SHP77 treated with DMSO at 0.1 percent for 48 hours (cell line): ENCODE measurements at regions not wholly inside any gene's neighbourhood (a gene's known extent, or its start where the extent isn't known, plus 50 kb on each side); places are given as distances from the start of the nearest gene placed in this dataset.

Experiments used
- DNase-seq: peaks from one replicate; lab custom pipeline; 2025; lab: John Stamatoyannopoulos, UW

GRCh38 chr9:107431461-107431860 lies 58.1 kb downstream of the KLF4 start:
- DNase-seq: no peak

- DNase-seq: no peak
Measured at GRCh38 chr9:107430071-107430470, 59.5 kb downstream of the KLF4 start.

- DNase-seq: no peak
Measured at GRCh38 chr9:107426126-107426525, 63.4 kb downstream of the KLF4 start.

- no peak for DNase-seq
Measured at GRCh38 chr9:107425101-107426025, 64.2 kb downstream of the KLF4 start.

- DNase-seq: no peak
Measured at GRCh38 chr9:107423540-107423939, 66.0 kb downstream of the KLF4 start.

GRCh38 chr9:107422189-107423185 lies 67.1 kb downstream of the KLF4 start:
- DNase-seq: peak; percentile 40

- no peak for DNase-seq
Measured at GRCh38 chr9:107410420-107410819, 79.1 kb downstream of the KLF4 start.

- no peak for DNase-seq
Measured at GRCh38 chr9:107409581-107410389, 79.8 kb downstream of the KLF4 start.

GRCh38 chr9:107407675-107408074 lies 81.9 kb downstream of the KLF4 start:
- no peak for DNase-seq

- no peak for DNase-seq
Measured at GRCh38 chr9:107405511-107405910, 84.1 kb downstream of the KLF4 start.

- no peak for DNase-seq
Measured at GRCh38 chr9:107404736-107405135, 84.8 kb downstream of the KLF4 start.

GRCh38 chr9:107404161-107404560 lies 85.4 kb downstream of the KLF4 start:
- no peak for DNase-seq

GRCh38 chr9:107397076-107398044 lies 92.2 kb downstream of the KLF4 start:
- DNase-seq: no peak

- no peak for DNase-seq
Measured at GRCh38 chr9:107394264-107394663, 95.3 kb downstream of the KLF4 start.

GRCh38 chr9:107390778-107391177 lies 98.8 kb downstream of the KLF4 start:
- no peak for DNase-seq

- no peak for DNase-seq
Measured at GRCh38 chr9:107390279-107390678, 99.3 kb downstream of the KLF4 start.

GRCh38 chr9:107389617-107390071 lies 99.9 kb downstream of the KLF4 start:
- no peak for DNase-seq

- DNase-seq: no peak
Measured at GRCh38 chr9:107388890-107389289, 100.7 kb downstream of the KLF4 start.

GRCh38 chr9:107387409-107387808 lies 102.2 kb downstream of the KLF4 start:
- DNase-seq: no peak

- no peak for DNase-seq
Measured at GRCh38 chr9:107386396-107386795, 103.2 kb downstream of the KLF4 start.
